T-cell (primary cell): ENCODE measurements at regions not wholly inside any gene's neighbourhood (a gene's known extent, or its start where the extent isn't known, plus 50 kb on each side); places are given as distances from the start of the nearest gene placed in this dataset.

Source experiments
- ATAC-seq, 4 experiments: fragments of 200-7000 bp in 3 of 4; fragments of 150-1000 bp in 1 of 4; cut with Tn5 transposase; replicated peaks in 1 of 4; 1 replicate in 3 of 4; 2 replicates in 1 of 4; pipeline ENCODE4 v1.10.0; 2021; ENCODE audit warnings: moderate library complexity in 3 of 4, mild to moderate bottlenecking in 2 of 4, moderate number of reproducible peaks in 1 of 4
- CTCF ChIA-PET, 2 donors: fragments of 300-600 bp; sonication (Branson Sonifier 250); formaldehyde crosslinking; loops; one replicate each; lab custom pipeline; 2022; ENCODE audit warnings: antibody characterized with exemption in 2 of 2; lab: Charles Lee
- POLR2A ChIA-PET, 2 donors: fragments of 300-600 bp; sonication (Branson Sonifier 250); formaldehyde crosslinking; loops; one replicate each; lab custom pipeline; 2022; ENCODE audit warnings: antibody characterized with exemption in 2 of 2; lab: Charles Lee
- DNase-seq, 35 experiments: peaks; one replicate each; pipeline versions ENCODE4 v3.0.0 to v3.0.0-alpha.2; 2013 to 2023
- H3K27ac ChIP-seq: one replicate; pipeline ENCODE4 v1.5.1; 2013; ENCODE audit warnings: low read length
- H3K27me3 ChIP-seq, 2 experiments: replicated peaks in 1 of 2; 1 replicate in 1 of 2; 2 replicates in 1 of 2; pipeline versions ENCODE4 v1.6.1 to v1.7.0; 2013; ENCODE audit warnings: low read length in 1 of 2, mixed read lengths in 1 of 2; ENCODE audit not compliant: control insufficient read depth in 2 of 2, insufficient read depth in 2 of 2; ENCODE audit errors: extremely low read depth in 1 of 2
- H3K36me3 ChIP-seq, 2 donors: 1 replicate in 1 of 2; 2 replicates in 1 of 2; pipeline versions ENCODE4 v1.6.1 to v1.7.0; 2013; ENCODE audit warnings: low read length in 1 of 2; ENCODE audit not compliant: control insufficient read depth in 2 of 2, insufficient read depth in 1 of 2; ENCODE audit errors: extremely low read depth in 1 of 2
- H3K4me1 ChIP-seq, 2 experiments: 1 replicate in 1 of 2; 2 replicates in 1 of 2; pipeline versions ENCODE4 v1.6.1 to v1.7.0; 2013; ENCODE audit warnings: low read length in 2 of 2, mixed read lengths in 1 of 2; ENCODE audit not compliant: insufficient read depth in 2 of 2, control insufficient read depth in 1 of 2; ENCODE audit errors: extremely low read depth in 1 of 2
- H3K4me3 ChIP-seq, 2 donors: 1 replicate in 1 of 2; 2 replicates in 1 of 2; pipeline versions ENCODE4 v1.5.1 to v1.7.0; 2013; ENCODE audit warnings: mild to moderate bottlenecking in 2 of 2, low read length in 1 of 2, moderate library complexity in 1 of 2; ENCODE audit not compliant: control insufficient read depth in 1 of 2; ENCODE audit errors: extremely low read depth in 1 of 2
- H3K9me3 ChIP-seq: 2 replicates; pipeline ENCODE4 v1.7.0; 2013
- H3K27ac Mint-ChIP-seq, 2 donors: one replicate each; pipeline ENCODE4 v1.8.0; 2020 to 2021; ENCODE audit warnings: mild to moderate bottlenecking in 2 of 2, mixed read lengths in 2 of 2
- H3K27me3 Mint-ChIP-seq, 2 donors: one replicate each; pipeline ENCODE4 v1.8.0; 2021 to 2022; ENCODE audit warnings: mixed read lengths in 2 of 2
- H3K36me3 Mint-ChIP-seq: one replicate; pipeline ENCODE4 v1.8.0; 2021; ENCODE audit warnings: mixed read lengths
- H3K4me1 Mint-ChIP-seq, 3 donors: one replicate each; pipeline ENCODE4 v1.8.0; 2020 to 2022; ENCODE audit warnings: mixed read lengths in 3 of 3, mild to moderate bottlenecking in 1 of 3
- H3K4me3 Mint-ChIP-seq, 3 donors: one replicate each; pipeline ENCODE4 v1.8.0; 2020 to 2022; ENCODE audit warnings: mild to moderate bottlenecking in 3 of 3, mixed read lengths in 3 of 3, moderate library complexity in 3 of 3
- H3K9me3 Mint-ChIP-seq, 3 donors: one replicate each; pipeline ENCODE4 v1.8.0; 2020 to 2022; ENCODE audit warnings: mixed read lengths in 3 of 3
- WGBS: methylation state at CpG from one replicate; pipeline ENCODE4 v1.1.5; 2013; ENCODE audit warnings: missing lambda C conversion rate; ENCODE audit not compliant: insufficient coverage; 5-methylcytosine and 5-hydroxymethylcytosine counted together

DNA sequence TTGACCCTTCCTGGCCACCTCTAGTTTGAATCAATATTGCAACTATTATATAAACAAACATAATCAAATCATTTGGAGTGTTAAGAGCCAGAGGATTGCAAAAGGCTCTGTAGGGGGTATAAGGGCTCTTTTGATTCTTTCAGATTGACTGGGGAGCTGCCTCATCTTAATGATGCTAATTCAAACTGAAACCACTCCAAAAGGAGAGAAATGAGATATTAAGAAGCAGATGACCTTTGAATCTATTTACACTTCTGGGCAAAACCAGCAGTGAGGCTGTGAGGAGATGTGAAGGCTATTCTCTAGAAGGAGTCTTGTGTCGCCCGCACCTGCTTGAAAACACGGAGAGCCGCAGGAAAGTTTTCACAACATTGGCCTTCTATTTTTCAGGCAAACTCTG lies 311.2 kb upstream of the CRIM1 start:
- ChIA-PET POLR2A (no interaction called here), CTCF (no interaction called here)
- ATAC-seq, result no peak

DNA sequence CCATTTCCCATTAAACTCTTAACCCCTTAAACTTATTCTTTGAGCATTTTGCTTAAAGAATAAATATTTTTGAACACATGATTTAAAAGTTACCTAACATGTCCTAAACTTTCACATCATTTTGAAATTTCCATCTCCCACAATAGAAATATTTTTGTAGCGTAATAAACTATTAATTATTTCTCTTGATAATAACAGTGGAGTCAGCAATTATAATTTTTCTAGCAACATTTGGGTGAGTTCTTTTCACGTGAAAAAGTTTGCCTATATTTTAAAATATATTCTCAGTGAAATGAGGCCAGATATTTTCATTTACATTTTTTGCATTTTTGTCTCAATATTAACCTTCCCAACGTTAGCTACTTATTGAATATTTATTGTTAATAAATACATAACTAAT lies 320.4 kb upstream of the CRIM1 start:
- Mint-ChIP-seq H3K27me3 (peaks cover 0 to 5% of the 10 kb centered on the region in 2 donors), H3K4me3 (no peak overlapping the region), H3K4me1 (peaks cover 0 to 3% (median 2%) of the 10 kb centered on the region in 3 donors), H3K9me3 (peaks cover 2 to 16% (median 8%) of the 10 kb centered on the region in 3 donors), H3K27ac (no peak overlapping the region), H3K36me3 (no peaks in the 10 kb centered on the region)
- no peaks in the 10 kb centered on the region for H3K27me3 ChIP-seq
- ATAC-seq (no peak), DNase-seq (no peak)
- H3K36me3 ChIP-seq, result no peaks in the 10 kb centered on the region
- H3K9me3 ChIP-seq, result no peaks in the 10 kb centered on the region
- POLR2A ChIA-PET, result no interaction called here
- CTCF ChIA-PET, result no interaction called here
- H3K27ac ChIP-seq, result no peak overlapping the region
- H3K4me3 ChIP-seq, result no peak overlapping the region
- WGBS, result no CpG with 5 or more reads among the region's 3 CpGs
- H3K4me1 ChIP-seq, result no peaks in the 10 kb centered on the region

More for the DNA sequence above, 311.2 kb upstream of the CRIM1 start:
- Mint-ChIP-seq H3K27ac (no peak overlapping the region), H3K4me1 (no peaks in the 10 kb centered on the region), H3K27me3 (peaks cover 7 to 10% of the 10 kb centered on the region in 2 donors), H3K36me3 (no peaks in the 10 kb centered on the region), H3K4me3 (no peak overlapping the region), H3K9me3 (peaks cover 0 to 5% (median 3%) of the 10 kb centered on the region in 3 donors)
- 100% methylated on average over 4 of the region's 4 CpGs for WGBS
- Histone ChIP-seq H3K4me1 (no peaks in the 10 kb centered on the region), H3K4me3 (no peak overlapping the region), H3K36me3 (no peaks in the 10 kb centered on the region), H3K27me3 (no peaks in the 10 kb centered on the region), H3K27ac (no peak overlapping the region), H3K9me3 (no peaks in the 10 kb centered on the region)
- no peak for DNase-seq

DNA sequence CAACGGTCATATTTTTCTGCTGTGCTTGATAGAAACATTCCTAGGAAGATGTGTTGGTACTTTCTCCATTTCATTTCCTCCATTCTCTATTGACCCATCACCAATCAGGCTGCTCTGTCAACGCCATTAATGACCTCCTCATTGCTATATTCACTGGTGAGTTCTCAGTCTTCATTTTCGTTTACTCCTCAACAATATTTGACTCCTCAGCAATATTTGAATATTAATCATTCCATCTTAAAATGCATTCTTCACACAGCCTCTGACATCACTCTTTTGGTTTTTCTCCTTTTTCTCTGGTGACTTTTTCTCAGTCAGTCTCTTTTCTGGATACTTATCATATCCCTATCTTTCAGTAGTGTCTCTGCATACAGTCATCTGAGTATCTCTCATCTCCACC lies 323.5 kb upstream of the CRIM1 start:
- no peaks in the 10 kb centered on the region for H3K36me3 Mint-ChIP-seq
- Histone ChIP-seq H3K27me3 (no peaks in the 10 kb centered on the region), H3K36me3 (no peaks in the 10 kb centered on the region), H3K4me1 (no peaks in the 10 kb centered on the region), H3K4me3 (no peak overlapping the region), H3K9me3 (no peaks in the 10 kb centered on the region), H3K27ac (no peak overlapping the region)
- peaks cover 0 to 3% (median 2%) of the 10 kb centered on the region in 3 donors for H3K4me1 Mint-ChIP-seq
- no peak for ATAC-seq
- H3K27me3 Mint-ChIP-seq, result peaks cover 0 to 5% of the 10 kb centered on the region in 2 donors
- no peak for DNase-seq
- H3K9me3 Mint-ChIP-seq, result peaks cover 2 to 8% (median 8%) of the 10 kb centered on the region in 3 donors
- no peak overlapping the region for H3K4me3 Mint-ChIP-seq
- ChIA-PET POLR2A (no interaction called here), CTCF (no interaction called here)
- WGBS, result 63% methylated on average over 2 of the region's 3 CpGs
- no peak overlapping the region for H3K27ac Mint-ChIP-seq

DNA sequence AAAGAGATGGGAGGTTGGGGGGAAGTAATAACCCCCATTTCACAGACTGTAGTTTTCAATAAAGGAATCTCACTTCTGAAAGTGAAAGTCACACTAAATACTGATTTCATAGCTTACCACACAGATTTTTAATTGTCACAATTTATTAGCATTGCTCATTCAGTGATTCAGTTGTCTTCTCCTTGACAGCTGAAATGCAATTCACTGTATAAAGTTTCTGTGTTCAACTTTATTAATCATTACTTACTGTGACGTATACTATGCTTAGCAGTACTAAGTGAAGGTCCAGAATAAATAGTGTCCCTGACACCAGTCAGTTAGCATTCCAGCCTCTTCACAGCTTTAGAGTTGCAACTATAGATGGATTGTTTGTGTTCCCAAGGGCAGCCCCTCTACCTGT lies 324.1 kb upstream of the CRIM1 start:
- Histone ChIP-seq H3K9me3 (no peaks in the 10 kb centered on the region), H3K36me3 (no peaks in the 10 kb centered on the region), H3K4me1 (no peaks in the 10 kb centered on the region), H3K4me3 (no peak overlapping the region), H3K27ac (no peak overlapping the region), H3K27me3 (no peaks in the 10 kb centered on the region)
- WGBS, result no CpG with 5 or more reads among the region's 1 CpG
- Mint-ChIP-seq H3K9me3 (peaks cover 0 to 3% (median 3%) of the 10 kb centered on the region in 3 donors), H3K4me3 (no peak overlapping the region), H3K36me3 (no peaks in the 10 kb centered on the region), H3K4me1 (peaks cover 0 to 3% (median 2%) of the 10 kb centered on the region in 3 donors), H3K27ac (no peak overlapping the region), H3K27me3 (peaks cover 0 to 3% of the 10 kb centered on the region in 2 donors)
- POLR2A ChIA-PET, result no interaction called here
- no peak for DNase-seq
- no peak for ATAC-seq
- CTCF ChIA-PET, result no interaction called here

DNA sequence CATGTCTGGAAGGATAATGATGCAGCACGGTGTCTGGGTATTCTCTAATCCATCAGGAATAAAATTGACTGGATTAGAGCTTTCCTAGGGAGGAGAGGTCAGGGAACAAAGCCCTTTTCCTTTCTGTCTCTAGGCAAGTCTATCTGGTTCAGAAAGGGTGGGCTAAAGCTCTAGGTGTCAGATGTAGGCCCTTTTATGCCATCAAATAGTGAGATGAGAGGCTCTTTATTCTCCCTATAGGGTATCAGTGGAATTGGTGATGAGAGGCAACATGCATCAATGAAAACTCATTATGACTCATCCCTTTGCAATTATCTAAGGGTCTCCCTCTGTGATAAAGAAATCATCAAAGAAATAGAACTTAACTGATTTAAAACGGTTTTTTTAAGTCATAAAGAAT lies 328.0 kb upstream of the CRIM1 start:
- Histone ChIP-seq H3K4me3 (no peak overlapping the region), H3K4me1 (no peaks in the 10 kb centered on the region), H3K27me3 (no peaks in the 10 kb centered on the region), H3K9me3 (no peaks in the 10 kb centered on the region), H3K27ac (no peak overlapping the region), H3K36me3 (no peaks in the 10 kb centered on the region)
- CTCF ChIA-PET, result no interaction called here
- H3K9me3 Mint-ChIP-seq, result no peaks in the 10 kb centered on the region
- WGBS, result 83% methylated on average over 1 of the region's 2 CpGs
- POLR2A ChIA-PET, result no interaction called here
- H3K4me1 Mint-ChIP-seq, result peaks cover 0 to 3% (median 2%) of the 10 kb centered on the region in 3 donors
- no peak for ATAC-seq
- no peaks in the 10 kb centered on the region for H3K36me3 Mint-ChIP-seq
- no peak overlapping the region for H3K27ac Mint-ChIP-seq
- no peak overlapping the region for H3K4me3 Mint-ChIP-seq
- H3K27me3 Mint-ChIP-seq, result no peaks in the 10 kb centered on the region
- no peak for DNase-seq

DNA sequence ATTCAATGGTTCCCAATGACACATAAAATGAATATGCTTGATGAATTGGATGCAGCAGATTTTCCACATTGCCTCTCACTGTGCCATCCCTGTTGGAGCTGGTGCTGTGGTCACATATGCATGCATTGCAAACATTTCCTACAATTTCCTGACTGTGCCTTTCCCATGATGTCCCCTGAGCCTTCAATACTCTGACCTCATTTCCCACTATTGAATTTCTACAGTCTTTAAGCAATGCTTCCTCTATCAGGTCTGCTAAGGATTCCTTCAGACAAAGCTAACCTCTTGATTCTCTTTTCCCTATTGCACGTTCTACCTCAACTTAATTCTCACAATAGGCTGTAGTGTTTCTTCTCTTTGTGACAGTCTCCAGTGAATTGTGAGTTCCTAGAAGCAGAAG lies 342.5 kb upstream of the CRIM1 start:
- ChIA-PET POLR2A (no interaction called here), CTCF (no interaction called here)
- Histone ChIP-seq H3K4me3 (no peak overlapping the region), H3K9me3 (no peaks in the 10 kb centered on the region), H3K27me3 (no peaks in the 10 kb centered on the region), H3K27ac (no peak overlapping the region), H3K4me1 (no peaks in the 10 kb centered on the region), H3K36me3 (no peaks in the 10 kb centered on the region)
- H3K4me1 Mint-ChIP-seq, result no peaks in the 10 kb centered on the region
- no peaks in the 10 kb centered on the region for H3K36me3 Mint-ChIP-seq
- H3K9me3 Mint-ChIP-seq, result no peaks in the 10 kb centered on the region
- DNase-seq (no peak), ATAC-seq (no peak)
- H3K4me3 Mint-ChIP-seq, result no peak overlapping the region
- no peak overlapping the region for H3K27ac Mint-ChIP-seq
- WGBS, result no CpG with 5 or more reads among the region's 1 CpG
- H3K27me3 Mint-ChIP-seq, result peaks cover 2 to 3% of the 10 kb centered on the region in 2 donors

DNA sequence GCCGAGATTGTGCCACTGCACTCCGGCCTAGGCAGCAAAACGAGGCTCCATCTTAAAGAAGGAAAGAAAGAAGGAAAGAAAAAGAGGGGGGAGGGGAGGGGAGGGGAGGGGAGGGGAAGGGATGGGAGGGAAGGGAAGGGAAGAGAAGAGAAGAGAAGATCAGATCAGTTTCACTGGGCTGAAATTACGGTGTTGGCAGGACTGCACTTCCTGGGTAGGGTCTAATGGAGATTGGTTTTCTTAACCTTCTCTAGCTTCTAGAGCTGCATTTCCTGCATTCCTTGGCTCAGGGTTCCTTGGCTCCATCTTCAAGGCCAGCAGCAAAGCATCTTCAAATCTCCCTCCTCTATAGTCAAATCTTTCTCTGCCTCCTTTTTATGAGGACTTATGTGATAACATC lies 349.1 kb upstream of the CRIM1 start:
- Mint-ChIP-seq H3K4me3 (no peak overlapping the region), H3K27ac (no peak overlapping the region), H3K27me3 (no peaks in the 10 kb centered on the region), H3K4me1 (peaks cover 0 to 2% (median 0%) of the 10 kb centered on the region in 3 donors), H3K36me3 (no peaks in the 10 kb centered on the region), H3K9me3 (no peaks in the 10 kb centered on the region)
- H3K9me3 ChIP-seq, result no peaks in the 10 kb centered on the region
- no peak for ATAC-seq
- ChIA-PET POLR2A (no interaction called here), CTCF (no interaction called here)
- no CpG with 5 or more reads among the region's 4 CpGs for WGBS
- no peak overlapping the region for H3K4me3 ChIP-seq
- no peak for DNase-seq
- no peaks in the 10 kb centered on the region for H3K4me1 ChIP-seq
- H3K27ac ChIP-seq, result no peak overlapping the region
- no peaks in the 10 kb centered on the region for H3K27me3 ChIP-seq
- no peaks in the 10 kb centered on the region for H3K36me3 ChIP-seq
